Fibroblast of skin of right biceps (primary cell): ENCODE measurements at regions not wholly inside any gene's neighbourhood (a gene's known extent, or its start where the extent isn't known, plus 50 kb on each side); places are given as distances from the start of the nearest gene placed in this dataset.

Experiments
- DNase-seq: peaks from one replicate; pipeline ENCODE4 v3.0.0-alpha.2; 2013

GRCh38 chr12:90064852-90065801 is 356.5 kb upstream of the ATP2B1 start:
- peak; percentile 31 for DNase-seq

- DNase-seq, result no peak
These were observed 354.2 kb upstream of the ATP2B1 start for GRCh38 chr12:90062799-90063198.

GRCh38 chr12:90061809-90062208 is 353.2 kb upstream of the ATP2B1 start:
- DNase-seq, result no peak

DNA sequence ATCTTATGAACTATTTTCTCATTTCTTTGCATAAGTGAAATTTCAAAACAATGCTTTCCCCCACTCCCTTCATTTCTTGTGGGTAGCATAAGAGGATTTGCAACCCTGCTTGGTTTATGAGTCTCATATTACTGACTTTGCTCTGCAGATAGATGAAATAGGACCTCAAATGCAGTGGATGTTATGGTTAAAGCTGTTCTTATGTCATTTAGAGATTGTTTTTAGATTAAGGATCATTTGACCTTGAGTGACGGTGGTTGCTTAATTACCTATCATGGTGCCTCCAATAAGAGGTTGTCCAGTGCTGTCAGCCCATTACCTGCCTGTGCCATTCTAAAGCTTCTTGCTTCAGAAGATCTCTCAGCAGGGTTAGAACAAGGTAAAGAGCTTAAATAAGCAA is 351.4 kb upstream of the ATP2B1 start:
- DNase-seq, result no peak

GRCh38 chr12:90058704-90059103 is 350.1 kb upstream of the ATP2B1 start:
- peak; percentile 90 for DNase-seq

GRCh38 chr12:90055071-90055470 is 346.4 kb upstream of the ATP2B1 start:
- no peak for DNase-seq

GRCh38 chr12:90048918-90049317 is 340.3 kb upstream of the ATP2B1 start:
- DNase-seq, result no peak

- no peak for DNase-seq
These were observed 336.9 kb upstream of the ATP2B1 start for GRCh38 chr12:90045559-90045958.

- no peak for DNase-seq
These were observed 335.4 kb upstream of the ATP2B1 start for GRCh38 chr12:90044069-90044468.

- peak; percentile 70 for DNase-seq
These were observed 334.4 kb upstream of the ATP2B1 start for GRCh38 chr12:90042920-90043641.

GRCh38 chr12:90038289-90038688 is 329.7 kb upstream of the ATP2B1 start:
- peak; percentile 42 for DNase-seq

DNA sequence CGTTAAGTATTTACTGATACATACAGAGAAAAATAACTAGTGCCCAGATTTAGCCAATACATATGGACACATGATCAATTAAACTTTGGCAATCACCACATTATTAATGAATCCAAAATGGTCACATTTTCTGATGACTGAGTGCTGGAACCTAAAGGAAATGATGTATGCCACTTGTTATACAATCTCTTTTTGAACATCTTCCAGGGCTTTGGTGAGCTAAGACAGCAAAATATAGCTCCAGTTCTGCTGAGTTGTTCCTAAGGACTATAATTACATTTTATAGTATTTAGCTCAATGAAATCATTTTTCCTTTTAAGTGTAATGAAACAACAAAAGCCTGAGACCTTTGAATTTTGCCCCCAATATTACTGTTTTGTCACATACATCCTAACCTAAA is 329.1 kb upstream of the ATP2B1 start:
- DNase-seq, result peak; percentile 64

GRCh38 chr12:90036637-90037036 is 328.0 kb upstream of the ATP2B1 start:
- DNase-seq, result peak; percentile 69

DNA sequence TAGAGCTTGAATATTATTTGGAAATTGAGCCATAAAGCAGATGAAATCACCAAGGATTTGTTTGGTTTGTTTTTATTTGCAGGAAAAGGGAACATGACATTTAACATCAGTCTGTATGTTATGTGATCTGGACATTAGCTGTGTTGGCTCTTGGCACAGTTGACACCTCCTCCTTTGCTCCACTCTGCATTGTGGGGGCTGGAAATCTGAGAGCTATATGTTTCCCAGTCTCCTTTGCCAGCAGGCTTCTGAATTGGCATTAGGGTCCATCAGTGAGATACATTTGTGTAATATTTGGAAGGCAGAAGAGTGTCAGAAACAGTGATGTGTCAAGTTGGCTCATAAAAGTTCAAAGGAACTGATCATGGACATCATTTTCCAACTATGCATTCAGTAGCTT is 322.1 kb upstream of the ATP2B1 start:
- DNase-seq, result no peak

GRCh38 chr12:90029317-90029716 is 320.7 kb upstream of the ATP2B1 start:
- DNase-seq, result no peak

- DNase-seq, result peak; percentile 49
These were observed 320.0 kb upstream of the ATP2B1 start for GRCh38 chr12:90028635-90029051.

GRCh38 chr12:90027889-90028634 is 319.4 kb upstream of the ATP2B1 start:
- peak; percentile 45 for DNase-seq

DNA sequence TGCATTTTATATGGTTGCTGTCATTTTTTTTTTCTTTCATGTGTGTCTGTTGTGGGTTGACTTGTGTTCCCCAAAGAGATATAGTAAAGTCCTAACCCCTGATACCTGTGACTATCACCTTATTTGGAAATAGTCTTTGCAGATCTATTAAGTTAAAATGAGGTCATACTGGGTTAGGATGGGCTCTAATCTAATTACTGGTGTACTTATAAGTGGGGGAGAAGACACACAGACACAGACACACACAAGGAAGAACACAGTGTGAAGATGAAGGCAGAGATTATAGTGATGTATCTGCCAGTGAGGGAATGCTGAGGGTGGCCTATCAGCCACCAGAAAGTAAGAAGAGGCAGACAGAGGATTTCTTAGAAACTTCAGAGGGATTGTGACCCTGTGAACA is 318.4 kb upstream of the ATP2B1 start:
- DNase-seq, result no peak

GRCh38 chr12:90026516-90026915 is 317.9 kb upstream of the ATP2B1 start:
- no peak for DNase-seq

DNA sequence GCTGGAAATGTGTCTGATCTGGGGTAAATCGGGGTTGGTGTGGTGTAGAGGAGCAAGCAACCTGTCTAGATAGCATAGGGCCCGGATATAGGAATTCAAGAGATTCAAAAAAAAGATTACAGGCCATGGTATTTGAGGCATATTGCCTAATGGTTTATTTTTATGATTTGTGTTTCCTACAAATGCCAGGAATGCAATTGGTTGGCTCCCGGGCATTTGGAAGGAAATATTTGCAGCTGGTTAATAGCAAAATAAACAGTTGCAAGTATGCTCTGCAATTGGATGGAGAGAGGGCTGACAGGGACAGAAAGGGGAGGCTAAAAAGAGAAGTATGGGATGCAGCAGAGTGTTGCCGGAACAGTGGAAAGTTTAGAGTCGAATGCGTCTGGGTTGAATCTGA is 315.6 kb upstream of the ATP2B1 start:
- peak; percentile 54 for DNase-seq

DNA sequence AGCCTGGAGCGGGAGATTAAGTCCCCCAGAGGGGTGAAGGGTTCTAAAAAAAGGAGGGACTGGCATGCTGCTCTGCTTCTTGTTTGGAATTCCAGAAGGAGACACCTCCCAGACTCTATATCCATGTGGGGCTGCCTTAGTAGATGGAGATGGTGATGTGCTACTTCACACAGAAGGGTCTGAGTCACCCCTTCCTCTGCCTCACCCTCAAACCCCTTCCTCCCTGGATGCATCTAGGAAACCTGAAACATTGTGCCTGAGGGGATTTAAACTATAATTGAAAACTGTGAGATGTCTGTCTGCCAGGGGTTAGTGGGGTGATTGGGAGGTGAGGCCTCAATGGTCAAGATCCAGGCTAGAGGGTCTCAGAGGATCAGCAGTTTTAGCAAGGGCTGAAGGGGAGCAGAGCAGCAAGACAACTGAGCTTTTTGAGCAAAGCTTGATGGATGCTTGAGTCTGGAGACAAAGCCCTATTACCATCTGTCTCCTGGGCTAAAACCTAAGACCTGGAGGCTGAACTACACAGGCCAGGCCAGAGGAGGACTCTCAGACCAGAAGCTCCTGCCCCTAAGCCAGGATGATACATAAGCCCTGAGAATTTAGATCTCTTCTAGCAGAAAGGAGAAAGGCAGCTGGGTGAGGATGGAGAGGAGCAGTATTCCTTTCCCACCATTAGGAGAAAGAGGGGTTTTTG is 314.7 kb upstream of the ATP2B1 start:
- no peak for DNase-seq

DNA sequence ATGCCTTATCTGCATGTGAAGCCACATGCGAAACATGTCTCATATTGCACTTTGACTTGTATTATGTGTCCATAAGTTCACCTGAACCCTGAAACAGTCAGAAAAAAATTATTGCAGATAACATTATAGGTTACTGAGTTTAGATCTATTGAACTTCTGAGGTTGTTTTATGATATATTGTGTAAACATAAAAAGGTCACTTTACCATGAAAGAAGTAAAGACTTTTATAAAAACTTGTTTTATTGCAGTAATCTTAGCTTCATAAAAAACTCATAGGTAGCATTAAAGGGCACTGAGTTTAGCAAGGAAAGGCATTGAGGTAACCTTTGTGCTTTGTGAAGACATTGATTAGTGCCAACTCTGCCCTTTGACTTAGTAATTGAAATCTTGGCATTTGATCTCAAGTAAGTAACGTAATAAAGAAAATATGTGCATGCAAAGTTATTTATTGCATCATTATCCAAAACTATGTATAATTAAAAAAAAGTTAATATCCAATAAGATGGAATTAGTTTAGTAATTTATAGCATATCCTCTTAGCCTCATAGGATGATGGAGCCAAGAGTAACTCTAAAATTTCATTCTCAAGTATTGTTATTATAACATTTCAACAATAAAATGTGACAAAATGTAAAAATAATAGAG is 313.3 kb upstream of the ATP2B1 start:
- DNase-seq, result no peak
